ENCODE measurements at regions not wholly inside any gene's neighbourhood (a gene's known extent, or its start where the extent isn't known, plus 50 kb on each side); places are given as distances from the start of the nearest gene placed in this dataset.

DNA sequence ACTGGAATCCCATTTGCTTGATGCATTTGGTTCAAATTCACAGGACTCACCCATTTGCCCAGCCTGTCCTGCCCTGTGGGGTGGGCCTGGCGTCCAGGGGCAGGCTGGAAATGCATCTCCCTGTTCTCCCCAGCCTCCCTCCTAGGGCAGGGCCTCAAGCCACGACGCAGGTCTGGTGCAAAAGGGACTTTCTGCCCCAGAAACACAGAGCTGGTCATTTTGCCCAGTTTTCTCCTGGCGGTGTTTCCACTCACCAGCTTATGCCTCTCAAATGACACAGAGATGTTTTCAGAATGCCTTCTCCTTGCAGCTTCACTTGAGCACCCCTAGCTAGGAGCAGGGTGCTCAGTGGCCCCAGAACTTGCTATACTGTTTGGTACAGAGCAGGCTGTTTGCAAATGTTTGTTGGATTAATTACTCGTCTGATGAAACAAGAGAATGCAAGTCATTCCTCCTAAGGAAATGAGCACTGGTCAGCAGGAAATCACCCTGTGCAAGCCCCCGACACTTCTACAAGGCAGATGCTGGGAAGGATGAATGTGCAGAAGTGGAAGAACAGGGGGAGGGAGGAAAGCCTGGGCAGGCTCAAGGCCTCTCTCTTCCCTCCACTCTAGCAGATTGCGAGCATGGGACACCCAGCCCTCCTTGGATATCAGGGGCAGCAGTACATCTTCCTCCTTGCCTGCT, 164.3 kb upstream of the APCDD1 start:
- peaks cover 2% of the 10 kb centered on the region; the same call in 1 of the 2 replicates for H3K4me1 ChIP-seq (ENCODE audit: control insufficient read depth, insufficient read depth, low read length)
- no CpG with 5 or more reads among the region's 7 CpGs for WGBS (ENCODE audit: insufficient coverage, insufficient read length)
- H3K4me3 ChIP-seq (ENCODE audit: low read length), result no peak overlapping the region
- H3K27ac ChIP-seq (ENCODE audit: low read length), result no peak overlapping the region
- H3K9me3 ChIP-seq (ENCODE audit: control insufficient read depth, insufficient read depth, low read length), result no peaks in the 10 kb centered on the region
- no peaks in the 10 kb centered on the region for H3K27me3 ChIP-seq (ENCODE audit: control insufficient read depth, insufficient read depth, low read length)
- H3K36me3 ChIP-seq (ENCODE audit: control insufficient read depth, insufficient read depth, low read length), result no peaks in the 10 kb centered on the region
- DNase-seq (ENCODE audit: low read depth, low spot score), result no peak

DNA sequence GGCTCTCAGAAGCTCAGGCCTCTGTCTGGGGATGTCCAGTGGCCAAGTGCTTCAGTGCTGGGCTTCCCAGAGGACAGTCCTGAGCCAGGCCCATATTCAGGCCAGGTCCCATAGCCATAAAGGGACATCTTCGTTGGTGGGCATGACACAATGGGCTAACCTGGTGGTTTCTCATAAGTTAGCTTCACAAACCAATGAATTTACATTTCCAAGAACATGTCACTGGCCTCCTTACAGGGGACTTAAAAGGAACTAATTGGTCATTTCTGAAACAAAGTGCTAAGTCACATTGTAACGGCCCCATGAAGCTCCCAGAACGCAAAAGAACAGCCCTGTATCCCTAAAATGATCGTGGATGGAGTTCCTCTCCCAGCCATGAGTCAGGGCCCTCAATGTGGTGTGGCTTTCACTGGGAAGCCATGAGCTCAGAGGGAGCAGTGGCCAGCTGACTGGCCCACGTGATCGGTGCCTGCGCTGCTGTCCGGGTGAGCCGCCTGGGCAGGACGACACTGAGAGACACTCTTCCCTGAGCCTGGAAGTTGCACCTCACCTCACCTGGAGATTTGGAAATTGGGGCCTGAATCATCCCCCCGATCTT, 163.7 kb upstream of the APCDD1 start:
- no CpG with 5 or more reads among the region's 11 CpGs for WGBS (ENCODE audit: insufficient coverage, insufficient read length)
- Histone ChIP-seq H3K27ac (ENCODE audit: low read length) (no peak overlapping the region), H3K4me1 (ENCODE audit: control insufficient read depth, insufficient read depth, low read length) (peaks cover 2% of the 10 kb centered on the region; the same call in 1 of the 2 replicates), H3K27me3 (ENCODE audit: control insufficient read depth, insufficient read depth, low read length) (no peaks in the 10 kb centered on the region), H3K36me3 (ENCODE audit: control insufficient read depth, insufficient read depth, low read length) (no peaks in the 10 kb centered on the region), H3K4me3 (ENCODE audit: low read length) (no peak overlapping the region), H3K9me3 (ENCODE audit: control insufficient read depth, insufficient read depth, low read length) (no peaks in the 10 kb centered on the region)
- no peak for DNase-seq (ENCODE audit: low read depth, low spot score)

DNA sequence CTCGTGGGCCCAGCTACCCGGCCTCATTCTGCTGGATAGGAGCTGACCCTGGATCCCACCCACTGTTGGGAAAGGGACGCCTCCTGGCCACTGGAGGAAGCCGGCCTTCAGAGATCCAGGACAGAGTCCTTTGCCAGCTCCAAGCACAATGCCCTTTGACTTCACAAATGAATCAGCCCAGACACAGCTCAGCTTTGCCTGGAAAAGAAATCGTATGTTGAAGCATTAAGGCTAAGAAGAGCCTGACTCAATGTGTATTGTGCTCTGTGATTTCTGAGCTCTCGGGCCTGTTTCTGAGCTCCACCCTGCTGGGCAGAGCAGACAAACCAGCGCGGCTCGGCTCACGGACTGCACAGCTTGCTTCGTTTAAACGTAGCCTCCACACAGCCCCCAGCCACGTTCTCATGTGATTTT, 162.9 kb upstream of the APCDD1 start:
- no peak overlapping the region for H3K27ac ChIP-seq (ENCODE audit: low read length)
- no CpG with 5 or more reads among the region's 13 CpGs for WGBS (ENCODE audit: insufficient coverage, insufficient read length)
- no peak for DNase-seq (ENCODE audit: low read depth, low spot score)

DNA sequence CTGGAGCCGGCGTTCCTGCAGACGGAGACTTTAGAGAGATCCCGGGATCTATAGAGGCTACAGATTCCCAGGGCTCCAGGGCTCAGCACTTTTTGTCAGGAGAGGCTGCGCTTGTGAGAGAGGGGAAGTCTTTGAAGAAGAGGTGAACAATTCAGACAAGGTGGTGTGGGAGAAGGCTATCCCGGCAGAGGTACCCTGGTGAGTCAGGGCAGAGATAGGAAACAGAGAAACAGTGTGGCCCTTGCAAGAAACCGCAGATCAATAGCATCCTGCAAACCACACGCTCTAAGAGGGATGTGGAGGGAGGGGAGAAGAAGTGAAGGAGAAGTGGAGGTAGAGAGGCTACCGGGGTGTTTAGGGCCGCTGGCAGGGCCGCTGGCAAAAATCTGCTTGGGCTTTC, 160.5 kb upstream of the APCDD1 start:
- no peaks in the 10 kb centered on the region for H3K36me3 ChIP-seq (ENCODE audit: control insufficient read depth, insufficient read depth, low read length)
- H3K27me3 ChIP-seq (ENCODE audit: control insufficient read depth, insufficient read depth, low read length), result no peaks in the 10 kb centered on the region
- H3K4me3 ChIP-seq (ENCODE audit: low read length), result no peak overlapping the region
- no peaks in the 10 kb centered on the region for H3K4me1 ChIP-seq (ENCODE audit: control insufficient read depth, insufficient read depth, low read length)
- no CpG with 5 or more reads among the region's 11 CpGs for WGBS (ENCODE audit: insufficient coverage, insufficient read length)
- H3K9me3 ChIP-seq (ENCODE audit: control insufficient read depth, insufficient read depth, low read length), result no peaks in the 10 kb centered on the region
- no peak for DNase-seq (ENCODE audit: low read depth, low spot score)
- no peak overlapping the region for H3K27ac ChIP-seq (ENCODE audit: low read length)

More for the DNA sequence above, 162.9 kb upstream of the APCDD1 start:
- Histone ChIP-seq H3K27me3 (ENCODE audit: control insufficient read depth, insufficient read depth, low read length) (no peaks in the 10 kb centered on the region), H3K36me3 (ENCODE audit: control insufficient read depth, insufficient read depth, low read length) (no peaks in the 10 kb centered on the region), H3K9me3 (ENCODE audit: control insufficient read depth, insufficient read depth, low read length) (no peaks in the 10 kb centered on the region), H3K4me1 (ENCODE audit: control insufficient read depth, insufficient read depth, low read length) (peaks cover 2% of the 10 kb centered on the region; the same call in 1 of the 2 replicates), H3K4me3 (ENCODE audit: low read length) (no peak overlapping the region)

- H3K27me3 ChIP-seq (ENCODE audit: control insufficient read depth, insufficient read depth, low read length), result no peaks in the 10 kb centered on the region
- H3K27ac ChIP-seq (ENCODE audit: low read length), result no peak overlapping the region
- H3K36me3 ChIP-seq (ENCODE audit: control insufficient read depth, insufficient read depth, low read length), result no peaks in the 10 kb centered on the region
- no peak for DNase-seq (ENCODE audit: low read depth, low spot score)
- H3K4me1 ChIP-seq (ENCODE audit: control insufficient read depth, insufficient read depth, low read length), result no peaks in the 10 kb centered on the region
- H3K9me3 ChIP-seq (ENCODE audit: control insufficient read depth, insufficient read depth, low read length), result no peaks in the 10 kb centered on the region
- WGBS (ENCODE audit: insufficient coverage, insufficient read length), result no CpG with 5 or more reads among the region's 2 CpGs
- H3K4me3 ChIP-seq (ENCODE audit: low read length), result no peak overlapping the region
These were observed 158.7 kb upstream of the APCDD1 start for GRCh38 chr18:10295751-10296150.

- Histone ChIP-seq H3K36me3 (ENCODE audit: control insufficient read depth, insufficient read depth, low read length) (no peaks in the 10 kb centered on the region), H3K27me3 (ENCODE audit: control insufficient read depth, insufficient read depth, low read length) (no peaks in the 10 kb centered on the region), H3K9me3 (ENCODE audit: control insufficient read depth, insufficient read depth, low read length) (no peaks in the 10 kb centered on the region), H3K27ac (ENCODE audit: low read length) (no peak overlapping the region), H3K4me3 (ENCODE audit: low read length) (no peak overlapping the region), H3K4me1 (ENCODE audit: control insufficient read depth, insufficient read depth, low read length) (no peaks in the 10 kb centered on the region)
- no CpG with 5 or more reads among the region's 12 CpGs for WGBS (ENCODE audit: insufficient coverage, insufficient read length)
- DNase-seq (ENCODE audit: low read depth, low spot score), result no peak
These were observed 157.9 kb upstream of the APCDD1 start for GRCh38 chr18:10296491-10296890.

DNA sequence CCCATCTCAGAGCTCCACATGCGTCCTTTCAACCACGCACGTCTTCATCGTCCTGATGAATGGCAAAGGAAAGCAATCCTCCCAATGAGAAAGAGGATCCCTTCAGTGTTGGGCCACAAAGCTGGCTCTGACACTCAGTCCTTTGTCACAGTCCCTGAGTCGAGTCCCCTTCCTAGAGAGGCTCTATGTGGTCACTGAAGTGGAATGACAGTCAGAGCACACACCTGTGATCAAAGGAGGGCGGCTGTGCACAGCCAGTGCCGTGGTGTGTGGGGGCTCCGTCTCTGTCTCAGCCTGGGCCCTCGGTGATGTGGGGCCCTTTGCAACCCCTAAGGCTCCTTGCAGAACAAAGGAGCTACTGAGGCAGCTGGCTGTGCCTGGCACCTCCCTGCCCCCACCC, 157.3 kb upstream of the APCDD1 start:
- Histone ChIP-seq H3K4me1 (ENCODE audit: control insufficient read depth, insufficient read depth, low read length) (no peaks in the 10 kb centered on the region), H3K4me3 (ENCODE audit: low read length) (no peak overlapping the region), H3K36me3 (ENCODE audit: control insufficient read depth, insufficient read depth, low read length) (no peaks in the 10 kb centered on the region), H3K27ac (ENCODE audit: low read length) (no peak overlapping the region), H3K27me3 (ENCODE audit: control insufficient read depth, insufficient read depth, low read length) (no peaks in the 10 kb centered on the region), H3K9me3 (ENCODE audit: control insufficient read depth, insufficient read depth, low read length) (no peaks in the 10 kb centered on the region)
- DNase-seq (ENCODE audit: low read depth, low spot score), result no peak
- no CpG with 5 or more reads among the region's 9 CpGs for WGBS (ENCODE audit: insufficient coverage, insufficient read length)

- WGBS (ENCODE audit: insufficient coverage, insufficient read length), result no CpG with 5 or more reads among the region's 8 CpGs
- H3K36me3 ChIP-seq (ENCODE audit: control insufficient read depth, insufficient read depth, low read length), result no peaks in the 10 kb centered on the region
These were observed 156.1 kb upstream of the APCDD1 start for GRCh38 chr18:10298346-10298745.

DNA sequence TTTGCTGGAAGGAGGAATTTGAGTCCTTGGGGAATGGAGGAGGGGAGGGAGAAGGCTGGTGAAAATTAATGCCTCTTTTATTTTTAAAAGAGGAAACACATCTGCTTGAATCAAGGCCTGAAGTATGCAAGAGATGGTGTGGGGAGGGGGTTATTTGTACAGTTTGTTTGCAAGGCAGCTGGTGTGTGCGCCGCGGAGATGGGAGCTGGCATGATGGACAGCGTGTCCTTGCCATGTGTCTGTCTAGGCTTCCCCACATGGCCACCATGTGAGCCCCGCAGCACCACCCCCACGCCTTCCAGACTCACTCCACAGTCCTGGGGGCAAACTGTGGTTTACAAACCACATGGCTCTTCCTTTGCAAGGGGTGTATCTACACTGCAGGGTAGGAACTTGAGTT, 154.8 kb upstream of the APCDD1 start:
- Histone ChIP-seq H3K4me1 (ENCODE audit: control insufficient read depth, insufficient read depth, low read length) (no peaks in the 10 kb centered on the region), H3K4me3 (ENCODE audit: low read length) (no peak overlapping the region), H3K9me3 (ENCODE audit: control insufficient read depth, insufficient read depth, low read length) (no peaks in the 10 kb centered on the region), H3K27ac (ENCODE audit: low read length) (no peak overlapping the region), H3K36me3 (ENCODE audit: control insufficient read depth, insufficient read depth, low read length) (no peaks in the 10 kb centered on the region), H3K27me3 (ENCODE audit: control insufficient read depth, insufficient read depth, low read length) (no peaks in the 10 kb centered on the region)
- DNase-seq (ENCODE audit: low read depth, low spot score), result no peak
- no CpG with 5 or more reads among the region's 6 CpGs for WGBS (ENCODE audit: insufficient coverage, insufficient read length)

More at GRCh38 chr18:10298346-10298745, 156.1 kb upstream of the APCDD1 start:
- Histone ChIP-seq H3K27ac (ENCODE audit: low read length) (no peak overlapping the region), H3K9me3 (ENCODE audit: control insufficient read depth, insufficient read depth, low read length) (no peaks in the 10 kb centered on the region), H3K4me1 (ENCODE audit: control insufficient read depth, insufficient read depth, low read length) (no peaks in the 10 kb centered on the region), H3K4me3 (ENCODE audit: low read length) (no peak overlapping the region), H3K27me3 (ENCODE audit: control insufficient read depth, insufficient read depth, low read length) (no peaks in the 10 kb centered on the region)
- DNase-seq (ENCODE audit: low read depth, low spot score), result no peak

DNA sequence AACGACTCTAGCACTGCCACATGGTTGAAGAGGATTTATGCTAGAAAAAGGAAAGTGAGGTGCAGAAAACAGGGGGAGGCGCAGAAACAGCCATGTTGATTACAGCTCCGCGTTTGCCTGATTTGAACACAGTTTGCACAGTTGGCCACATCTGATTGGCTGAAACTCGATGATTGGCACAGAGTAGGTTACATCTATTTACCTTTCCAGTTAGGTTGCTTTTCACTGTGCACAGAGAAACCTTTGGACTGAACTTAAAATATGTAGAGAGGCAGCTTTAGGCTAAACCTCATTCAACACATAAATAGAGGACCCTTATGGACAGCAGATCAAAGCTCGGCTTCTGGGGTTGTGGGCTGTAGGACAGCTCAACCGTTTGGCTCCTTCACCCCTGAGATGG, 153.7 kb upstream of the APCDD1 start:
- Histone ChIP-seq H3K27ac (ENCODE audit: low read length) (no peak overlapping the region), H3K4me3 (ENCODE audit: low read length) (no peak overlapping the region), H3K4me1 (ENCODE audit: control insufficient read depth, insufficient read depth, low read length) (no peaks in the 10 kb centered on the region), H3K27me3 (ENCODE audit: control insufficient read depth, insufficient read depth, low read length) (no peaks in the 10 kb centered on the region), H3K36me3 (ENCODE audit: control insufficient read depth, insufficient read depth, low read length) (no peaks in the 10 kb centered on the region), H3K9me3 (ENCODE audit: control insufficient read depth, insufficient read depth, low read length) (no peaks in the 10 kb centered on the region)
- DNase-seq (ENCODE audit: low read depth, low spot score), result no peak
- WGBS (ENCODE audit: insufficient coverage, insufficient read length), result no CpG with 5 or more reads among the region's 7 CpGs
